ENCODE measurements at regions not wholly inside any gene's neighbourhood (a gene's known extent, or its start where the extent isn't known, plus 50 kb on each side); places are given as distances from the start of the nearest gene placed in this dataset.

- no peak for TF ChIP-seq TAF1 (IDR thresholded peaks at IDR 0.05; ENCODE audit: borderline replicate concordance, insufficient read depth, low read length)
- TF ChIP-seq POLR2AphosphoS5 (IDR thresholded peaks at IDR 0.05; ENCODE audit: low read depth, low read length) = no peak
- no peak for TF ChIP-seq FOXP2 (optimal IDR thresholded peaks at IDR 0.05; ENCODE audit: borderline replicate concordance, extremely low read depth, extremely low read length, insufficient read depth)
- no peak for TF ChIP-seq REST (IDR thresholded peaks at IDR 0.05; ENCODE audit: insufficient read depth in 1 of 2, low read depth in 2 of 2, low read length in 2 of 2)
Measured at GRCh38 chr2:180394305-180394704, 387.2 kb upstream of the CWC22 start.
